ENCODE measurements at regions not wholly inside any gene's neighbourhood (a gene's known extent, or its start where the extent isn't known, plus 50 kb on each side); places are given as distances from the start of the nearest gene placed in this dataset.

- no peak overlapping the region for H2BK20ac ChIP-seq (ENCODE audit: low read depth, low read length, poor library complexity, severe bottlenecking)
- H3K23me2 ChIP-seq (ENCODE audit: insufficient read length, low read depth, low read length, poor library complexity, severe bottlenecking) = no peaks in the 10 kb centered on the region
- H2BK12ac ChIP-seq (ENCODE audit: insufficient read length, low read depth, low read length) = no peak overlapping the region
- H3K27ac ChIP-seq (ENCODE audit: insufficient read length, low read depth, low read length) = no peak overlapping the region
- no peak overlapping the region for H3T11ph ChIP-seq (ENCODE audit: low read length)
- H3K9ac ChIP-seq (ENCODE audit: extremely low read depth, insufficient read length, low read length) = no peak overlapping the region
- Mint-ChIP-seq H3K27ac (no peak overlapping the region), H3K36me3 (ENCODE audit: insufficient read depth in 1 of 3, low read depth in 3 of 3) (no peaks in the 10 kb centered on the region; a peak in 1 of 7 replicates), H3K4me1 (peaks cover 5% of the 10 kb centered on the region in 2 experiments; a peak in 3 of 4 replicates), H3K27me3 (ENCODE audit: low read depth) (no peaks in the 10 kb centered on the region), H3K9me3 (no peaks in the 10 kb centered on the region), H3K4me3 (no peak overlapping the region)
- H4K5ac ChIP-seq (ENCODE audit: insufficient read length, low read depth, low read length) = no peak overlapping the region
- H2AK5ac ChIP-seq (ENCODE audit: insufficient read length, low read length) = no peak overlapping the region
- no peak overlapping the region for H3K23ac ChIP-seq (ENCODE audit: insufficient read length, low read depth, low read length)
- no peak overlapping the region for H3K4me2 ChIP-seq (ENCODE audit: insufficient read depth, insufficient read length, low read length)
- no peaks in the 10 kb centered on the region for H3K79me1 ChIP-seq (ENCODE audit: insufficient read depth, low read depth, low read length, poor library complexity, severe bottlenecking)
- no peaks in the 10 kb centered on the region for H3K9me3 ChIP-seq (ENCODE audit: control insufficient read depth, low read depth, low read length)
- no peak overlapping the region for H4K8ac ChIP-seq (replicated peaks; ENCODE audit: insufficient read length, low read depth, low read length)
- H2BK120ac ChIP-seq (ENCODE audit: low read depth, low read length, poor library complexity, severe bottlenecking) = no peak overlapping the region
- no peak overlapping the region for H2BK5ac ChIP-seq (ENCODE audit: insufficient read length, low read length)
- H2BK15ac ChIP-seq (ENCODE audit: low read depth, low read length) = no peak overlapping the region
- H3K79me2 ChIP-seq (ENCODE audit: insufficient read depth, low read length) = no peaks in the 10 kb centered on the region
- no peaks in the 10 kb centered on the region for H3K27me3 ChIP-seq (ENCODE audit: insufficient read depth, low read length)
- no peak for TF ChIP-seq CTCF (conservative IDR thresholded peaks at IDR 0.05)
- no peak overlapping the region for H3K18ac ChIP-seq (ENCODE audit: insufficient read length, low read depth, low read length)
- no peak overlapping the region for H4K91ac ChIP-seq (ENCODE audit: insufficient read length, low read depth, low read length)
- WGBS (ENCODE audit: extremely low coverage, insufficient read length, low lambda C conversion rate) = no CpG with 5 or more reads among the region's 3 CpGs
- H4K20me1 ChIP-seq (ENCODE audit: control insufficient read depth, insufficient read depth, insufficient read length) = no peaks in the 10 kb centered on the region
- DNase-seq = no peak
- no peaks in the 10 kb centered on the region for H3K4me1 ChIP-seq (ENCODE audit: insufficient read depth, low read length)
- no peak overlapping the region for H3K56ac ChIP-seq (ENCODE audit: insufficient read length, low read depth, low read length)
- H3K4ac ChIP-seq (ENCODE audit: low read depth, low read length) = no peak overlapping the region
- no peak overlapping the region for H3K14ac ChIP-seq (ENCODE audit: insufficient read depth, low read length)
- no peak overlapping the region for H2AFZ ChIP-seq (ENCODE audit: low read length)
These were observed 245.4 kb upstream of the BOD1L1 start for GRCh38 chr4:13872955-13873354.

Measured in H9 (cell line).